Uterus (tissue), 3 donors: ENCODE measurements at regions not wholly inside any gene's neighbourhood (a gene's known extent, or its start where the extent isn't known, plus 50 kb on each side); places are given as distances from the start of the nearest gene placed in this dataset.
A peak's percentile ranks its signal among the peaks of the same experiment; 100 is the strongest.

Experiments
- DNase-seq, 2 donors: peaks; one replicate each; pipeline ENCODE4 v3.0.0-alpha.2; 2019 to 2020
- H3K27ac ChIP-seq, 2 donors: fragments of 200-600 bp; sonication (generic); 1 replicate in 1 of 2; 2 replicates in 1 of 2; pipeline ENCODE4 v1.5.1; 2016 to 2018
- H3K27me3 ChIP-seq, 2 donors: fragments of 200-600 bp; sonication (generic); one replicate each; pipeline ENCODE4 v1.5.1; 2018 to 2019; ENCODE audit warnings: control low read depth in 1 of 2
- H3K36me3 ChIP-seq, 2 donors: fragments of 200-600 bp; sonication (generic); one replicate each; pipeline ENCODE4 v1.5.1; 2019; ENCODE audit warnings: control low read depth in 1 of 2
- H3K4me1 ChIP-seq, 2 donors: fragments of 200-600 bp; sonication (generic); one replicate each; pipeline ENCODE4 v1.5.1; 2018 to 2019; ENCODE audit warnings: control low read depth in 1 of 2
- H3K4me3 ChIP-seq, 2 donors: fragments of 200-600 bp; sonication (generic); 1 replicate in 1 of 2; 2 replicates in 1 of 2; pipeline ENCODE4 v1.5.1; 2018 to 2019; ENCODE audit warnings: mild to moderate bottlenecking in 1 of 2
- H3K9me3 ChIP-seq, 2 donors: fragments of 200-600 bp; sonication (generic); one replicate each; pipeline ENCODE4 v1.5.1; 2019; ENCODE audit warnings: control low read depth in 1 of 2
- POLR2A ChIP-seq, 2 donors: fragments of 450-650 bp; IDR thresholded peaks; one replicate each; pipeline ENCODE4 v1.6.1; 2016; ENCODE audit warnings: antibody characterized with exemption in 2 of 2, mild to moderate bottlenecking in 1 of 2, moderate library complexity in 1 of 2
- intact Hi-C: fragments of 100-400 bp; cut with DNase I; formaldehyde crosslinking; loops from one replicate; pipeline ENCODE4 v1.15.1; 2023; ENCODE audit warnings: low total_unique reads
- TF ChIP-seq, protein P1 (sequence below), 4 experiments: fragments of 200-600 bp in 2 of 4; fragments of 450-650 bp in 2 of 4; sonication (generic) in 2 of 4; IDR thresholded peaks; one replicate each; pipeline ENCODE4 v1.5.1; 2016 to 2019; ENCODE audit warnings: antibody characterized with exemption in 4 of 4, mild to moderate bottlenecking in 2 of 4, moderate library complexity in 1 of 4
- donor health status: DM: yes; HTN: yes; CAD: no.

DNA sequence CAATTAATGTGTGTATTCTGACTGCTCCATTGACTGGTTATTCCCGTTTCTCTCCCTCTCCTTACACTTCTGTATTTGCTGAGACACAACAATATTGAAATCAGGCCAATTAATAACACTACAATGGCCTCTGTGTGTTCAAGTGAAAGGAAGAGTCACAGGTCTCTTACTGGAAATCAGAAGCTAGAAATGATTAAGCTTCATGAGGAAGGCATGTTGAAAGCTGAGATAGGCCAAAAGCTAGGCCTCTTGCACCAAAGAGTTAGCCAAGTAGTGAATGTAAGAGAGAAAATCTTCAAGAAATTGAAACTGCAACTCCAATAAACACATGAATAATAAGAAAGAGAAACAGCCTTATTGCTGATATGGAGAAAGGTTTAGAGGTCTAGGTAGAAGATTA lies 489.5 kb upstream of the CITED2 start:
- Histone ChIP-seq H3K36me3 (no peaks in the 10 kb centered on the region), H3K27ac (no peak overlapping the region), H3K4me1 (no peaks in the 10 kb centered on the region), H3K27me3 (no peaks in the 10 kb centered on the region), H3K4me3 (no peak overlapping the region), H3K9me3 (no peaks in the 10 kb centered on the region)
- TF ChIP-seq, protein P1, sequence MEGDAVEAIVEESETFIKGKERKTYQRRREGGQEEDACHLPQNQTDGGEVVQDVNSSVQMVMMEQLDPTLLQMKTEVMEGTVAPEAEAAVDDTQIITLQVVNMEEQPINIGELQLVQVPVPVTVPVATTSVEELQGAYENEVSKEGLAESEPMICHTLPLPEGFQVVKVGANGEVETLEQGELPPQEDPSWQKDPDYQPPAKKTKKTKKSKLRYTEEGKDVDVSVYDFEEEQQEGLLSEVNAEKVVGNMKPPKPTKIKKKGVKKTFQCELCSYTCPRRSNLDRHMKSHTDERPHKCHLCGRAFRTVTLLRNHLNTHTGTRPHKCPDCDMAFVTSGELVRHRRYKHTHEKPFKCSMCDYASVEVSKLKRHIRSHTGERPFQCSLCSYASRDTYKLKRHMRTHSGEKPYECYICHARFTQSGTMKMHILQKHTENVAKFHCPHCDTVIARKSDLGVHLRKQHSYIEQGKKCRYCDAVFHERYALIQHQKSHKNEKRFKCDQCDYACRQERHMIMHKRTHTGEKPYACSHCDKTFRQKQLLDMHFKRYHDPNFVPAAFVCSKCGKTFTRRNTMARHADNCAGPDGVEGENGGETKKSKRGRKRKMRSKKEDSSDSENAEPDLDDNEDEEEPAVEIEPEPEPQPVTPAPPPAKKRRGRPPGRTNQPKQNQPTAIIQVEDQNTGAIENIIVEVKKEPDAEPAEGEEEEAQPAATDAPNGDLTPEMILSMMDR (IDR thresholded peaks at IDR 0.05), result no peak
- no peak for TF ChIP-seq POLR2A (IDR thresholded peaks at IDR 0.05)
- intact Hi-C loops, result no loop called here
- no peak for DNase-seq

DNA sequence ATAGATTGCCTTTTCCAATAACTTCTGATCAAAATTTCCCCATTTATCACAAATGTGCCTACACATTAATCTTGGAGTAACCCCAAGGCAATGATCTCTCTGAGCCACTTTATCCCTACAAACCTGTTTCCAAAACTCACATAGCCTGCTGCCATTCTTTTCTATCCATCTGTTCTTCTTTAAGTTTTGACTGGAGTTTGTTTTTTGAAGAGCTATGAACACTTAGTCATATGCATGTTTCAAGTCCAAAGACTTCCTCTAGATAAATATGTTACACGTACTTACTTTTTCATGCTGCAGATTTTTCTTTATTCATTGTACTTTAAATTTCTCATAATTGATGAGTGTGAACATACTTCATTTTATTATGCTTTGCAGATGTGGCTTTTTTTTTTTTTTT lies 488.9 kb upstream of the CITED2 start:
- H3K36me3 ChIP-seq, result no peaks in the 10 kb centered on the region
- no peaks in the 10 kb centered on the region for H3K9me3 ChIP-seq
- H3K4me1 ChIP-seq, result no peaks in the 10 kb centered on the region
- H3K4me3 ChIP-seq, result no peak overlapping the region
- TF ChIP-seq, protein P1 (IDR thresholded peaks at IDR 0.05), result no peak
- no peak for TF ChIP-seq POLR2A (IDR thresholded peaks at IDR 0.05)
- H3K27ac ChIP-seq, result no peak overlapping the region
- no peak for DNase-seq
- H3K27me3 ChIP-seq, result no peaks in the 10 kb centered on the region
- intact Hi-C loops, result no loop called here

DNA sequence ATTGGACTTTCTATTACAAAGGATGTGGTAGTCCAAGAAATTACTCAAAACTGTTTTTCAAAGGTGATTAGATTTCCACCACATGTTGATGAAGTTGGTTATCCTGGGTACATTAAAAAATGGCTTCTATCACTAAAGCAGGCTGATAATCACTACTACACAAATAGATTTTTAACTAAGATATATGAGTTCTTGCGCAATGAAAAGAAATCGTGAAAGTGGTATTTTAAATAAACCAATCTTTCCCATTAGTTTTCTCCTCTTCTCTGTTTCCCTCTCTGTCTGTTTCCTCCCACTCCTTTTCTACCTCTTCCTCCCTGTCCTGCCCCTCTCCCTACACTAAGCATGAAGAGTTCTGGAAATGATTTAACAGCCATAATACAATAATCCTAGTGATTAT lies 487.9 kb upstream of the CITED2 start:
- H3K4me1 ChIP-seq, result no peaks in the 10 kb centered on the region
- no peak for DNase-seq
- peak overlapping the region in 1 of 2 donors; percentile 20 for H3K27ac ChIP-seq
- no peaks in the 10 kb centered on the region for H3K27me3 ChIP-seq
- no peaks in the 10 kb centered on the region for H3K36me3 ChIP-seq
- H3K9me3 ChIP-seq, result no peaks in the 10 kb centered on the region
- H3K4me3 ChIP-seq, result no peak overlapping the region
- no peak for TF ChIP-seq POLR2A (IDR thresholded peaks at IDR 0.05)
- TF ChIP-seq, protein P1 (IDR thresholded peaks at IDR 0.05), result no peak
- intact Hi-C loops, result no loop called here

DNA sequence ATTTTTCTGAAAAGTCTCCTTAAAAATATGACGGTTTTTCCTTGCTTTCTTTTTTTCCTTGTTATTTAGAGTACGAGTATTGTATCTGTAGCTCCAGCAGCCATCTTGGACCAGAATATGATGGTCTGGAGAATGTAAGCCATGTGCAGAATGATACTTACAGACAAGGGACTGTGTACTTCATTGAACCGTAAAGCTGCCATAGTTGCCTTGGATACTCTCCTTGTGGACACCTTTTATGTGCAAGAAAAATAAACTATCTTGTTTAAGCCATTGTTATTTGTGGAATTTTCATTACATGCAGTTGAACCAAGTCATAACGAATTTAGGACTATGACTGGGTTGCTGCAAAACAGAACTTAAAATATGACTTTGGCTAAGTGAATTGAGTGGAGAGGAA lies 485.8 kb upstream of the CITED2 start:
- no peak for TF ChIP-seq POLR2A (IDR thresholded peaks at IDR 0.05)
- TF ChIP-seq, protein P1 (IDR thresholded peaks at IDR 0.05), result no peak
- no peaks in the 10 kb centered on the region for H3K36me3 ChIP-seq
- no peaks in the 10 kb centered on the region for H3K27me3 ChIP-seq
- peak overlapping the region in 1 of 2 donors; percentile 58 for H3K27ac ChIP-seq
- no peak for DNase-seq
- intact Hi-C loops, result no loop called here
- H3K9me3 ChIP-seq, result no peaks in the 10 kb centered on the region
- H3K4me3 ChIP-seq, result no peak overlapping the region
- H3K4me1 ChIP-seq, result no peaks in the 10 kb centered on the region

DNA sequence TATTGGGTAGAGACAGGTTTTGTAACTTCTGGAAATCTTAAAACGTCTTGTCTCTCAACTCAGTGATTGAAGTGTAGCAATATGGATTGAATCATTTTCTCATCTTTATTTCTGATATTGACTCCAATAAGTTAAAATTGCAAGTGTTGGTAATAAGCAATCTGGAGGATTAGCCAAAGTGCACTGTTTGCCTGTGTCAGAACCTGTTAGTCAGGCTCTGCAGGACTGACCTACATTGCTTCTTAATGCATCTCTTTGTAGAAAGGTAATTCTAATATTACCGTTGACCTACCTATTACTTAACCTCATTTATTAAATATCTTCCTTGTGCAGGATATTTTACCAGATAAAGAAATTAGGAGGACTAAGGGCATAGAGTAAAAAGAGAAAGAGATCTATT lies 484.0 kb upstream of the CITED2 start:
- TF ChIP-seq, protein P1 (IDR thresholded peaks at IDR 0.05), result no peak
- H3K4me1 ChIP-seq, result peaks cover 0 to 10% of the 10 kb centered on the region in 2 donors
- no peak for DNase-seq
- H3K27me3 ChIP-seq, result no peaks in the 10 kb centered on the region
- H3K4me3 ChIP-seq, result no peak overlapping the region
- intact Hi-C loops, result no loop called here
- no peak overlapping the region for H3K27ac ChIP-seq
- H3K36me3 ChIP-seq, result no peaks in the 10 kb centered on the region
- H3K9me3 ChIP-seq, result no peaks in the 10 kb centered on the region
